ENCODE measurements at regions not wholly inside any gene's neighbourhood (a gene's known extent, or its start where the extent isn't known, plus 50 kb on each side); places are given as distances from the start of the nearest gene placed in this dataset.

- no peak for DNase-seq
These were observed 315.8 kb upstream of the ROBO2 start for GRCh38 chr3:76724075-76724474.

GRCh38 chr3:76724706-76725105 lies 315.2 kb upstream of the ROBO2 start:
- no peak for DNase-seq

- DNase-seq: no peak
These were observed 313.9 kb upstream of the ROBO2 start for GRCh38 chr3:76726034-76726433.

GRCh38 chr3:76728426-76728825 lies 311.5 kb upstream of the ROBO2 start:
- DNase-seq: no peak

GRCh38 chr3:76731471-76731870 lies 308.4 kb upstream of the ROBO2 start:
- DNase-seq: no peak

GRCh38 chr3:76733073-76733759 lies 306.7 kb upstream of the ROBO2 start:
- no peak for DNase-seq

GRCh38 chr3:76735152-76735551 lies 304.7 kb upstream of the ROBO2 start:
- no peak for DNase-seq

GRCh38 chr3:76753599-76753998 lies 286.3 kb upstream of the ROBO2 start:
- no peak for DNase-seq

- no peak for DNase-seq
These were observed 285.7 kb upstream of the ROBO2 start for GRCh38 chr3:76754247-76754646.

- DNase-seq: no peak
These were observed 283.3 kb upstream of the ROBO2 start for GRCh38 chr3:76756577-76756976.

- DNase-seq: no peak
These were observed 279.6 kb upstream of the ROBO2 start for GRCh38 chr3:76760336-76760735.

- DNase-seq: no peak
These were observed 274.4 kb upstream of the ROBO2 start for GRCh38 chr3:76765511-76765910.

- no peak for DNase-seq
These were observed 271.0 kb upstream of the ROBO2 start for GRCh38 chr3:76768912-76769311.

GRCh38 chr3:76776927-76777326 lies 263.0 kb upstream of the ROBO2 start:
- DNase-seq: no peak

GRCh38 chr3:76788206-76788605 lies 251.7 kb upstream of the ROBO2 start:
- DNase-seq: no peak

- DNase-seq: no peak
These were observed 250.7 kb upstream of the ROBO2 start for GRCh38 chr3:76789237-76789636.

- DNase-seq: no peak
These were observed 228.5 kb upstream of the ROBO2 start for GRCh38 chr3:76811418-76811817.

GRCh38 chr3:76812649-76813242 lies 227.2 kb upstream of the ROBO2 start:
- no peak for DNase-seq

GRCh38 chr3:76815561-76815960 lies 224.3 kb upstream of the ROBO2 start:
- DNase-seq: no peak

GRCh38 chr3:76820481-76820880 lies 219.4 kb upstream of the ROBO2 start:
- DNase-seq: no peak

GRCh38 chr3:76824658-76825240 lies 215.2 kb upstream of the ROBO2 start:
- DNase-seq: no peak

- DNase-seq: no peak
These were observed 213.0 kb upstream of the ROBO2 start for GRCh38 chr3:76826861-76827260.

- no peak for DNase-seq
These were observed 212.1 kb upstream of the ROBO2 start for GRCh38 chr3:76827701-76828226.

- no peak for DNase-seq
These were observed 205.2 kb upstream of the ROBO2 start for GRCh38 chr3:76834657-76835056.
